ENCODE measurements at regions not wholly inside any gene's neighbourhood (a gene's known extent, or its start where the extent isn't known, plus 50 kb on each side); places are given as distances from the start of the nearest gene placed in this dataset.

DNA sequence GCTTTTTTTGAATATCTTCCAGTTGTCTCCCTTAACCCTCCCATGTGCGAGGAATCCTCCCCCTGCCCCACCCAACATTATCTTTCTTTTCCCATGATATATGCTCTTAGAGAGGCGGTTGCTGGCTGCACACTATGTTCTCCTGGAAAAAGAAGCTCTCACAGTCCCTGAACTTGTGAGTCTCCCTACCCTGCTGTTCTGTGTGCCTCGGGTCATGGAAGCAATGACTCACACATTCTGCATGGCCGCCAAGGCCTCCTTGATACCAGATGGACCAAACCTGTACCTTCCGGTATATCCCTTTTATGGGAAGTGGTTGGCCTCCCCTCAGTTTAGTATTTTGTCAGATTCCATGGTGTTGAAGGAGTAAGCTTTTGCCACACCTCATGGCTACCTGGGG is 705.4 kb downstream of the SLITRK6 start:
- TF ChIP-seq, protein P1, sequence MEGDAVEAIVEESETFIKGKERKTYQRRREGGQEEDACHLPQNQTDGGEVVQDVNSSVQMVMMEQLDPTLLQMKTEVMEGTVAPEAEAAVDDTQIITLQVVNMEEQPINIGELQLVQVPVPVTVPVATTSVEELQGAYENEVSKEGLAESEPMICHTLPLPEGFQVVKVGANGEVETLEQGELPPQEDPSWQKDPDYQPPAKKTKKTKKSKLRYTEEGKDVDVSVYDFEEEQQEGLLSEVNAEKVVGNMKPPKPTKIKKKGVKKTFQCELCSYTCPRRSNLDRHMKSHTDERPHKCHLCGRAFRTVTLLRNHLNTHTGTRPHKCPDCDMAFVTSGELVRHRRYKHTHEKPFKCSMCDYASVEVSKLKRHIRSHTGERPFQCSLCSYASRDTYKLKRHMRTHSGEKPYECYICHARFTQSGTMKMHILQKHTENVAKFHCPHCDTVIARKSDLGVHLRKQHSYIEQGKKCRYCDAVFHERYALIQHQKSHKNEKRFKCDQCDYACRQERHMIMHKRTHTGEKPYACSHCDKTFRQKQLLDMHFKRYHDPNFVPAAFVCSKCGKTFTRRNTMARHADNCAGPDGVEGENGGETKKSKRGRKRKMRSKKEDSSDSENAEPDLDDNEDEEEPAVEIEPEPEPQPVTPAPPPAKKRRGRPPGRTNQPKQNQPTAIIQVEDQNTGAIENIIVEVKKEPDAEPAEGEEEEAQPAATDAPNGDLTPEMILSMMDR (IDR thresholded peaks at IDR 0.05): no peak
- no peak for TF ChIP-seq POLR2A (IDR thresholded peaks at IDR 0.05)
- TF ChIP-seq POLR2AphosphoS5 (IDR thresholded peaks at IDR 0.05): no peak
- intact Hi-C loops (cut with DNase I; ENCODE audit: low total_unique reads): no loop called here
- no peaks in the 10 kb centered on the region for H3K4me1 ChIP-seq
- H3K27ac ChIP-seq: no peak overlapping the region
- no peaks in the 10 kb centered on the region for H3K36me3 ChIP-seq
- H3K4me3 ChIP-seq: no peak overlapping the region
- H3K9me3 ChIP-seq: no peaks in the 10 kb centered on the region
- DNase-seq (ENCODE audit: low spot score in 2 of 2): no peak
- H3K27me3 ChIP-seq: no peaks in the 10 kb centered on the region

DNA sequence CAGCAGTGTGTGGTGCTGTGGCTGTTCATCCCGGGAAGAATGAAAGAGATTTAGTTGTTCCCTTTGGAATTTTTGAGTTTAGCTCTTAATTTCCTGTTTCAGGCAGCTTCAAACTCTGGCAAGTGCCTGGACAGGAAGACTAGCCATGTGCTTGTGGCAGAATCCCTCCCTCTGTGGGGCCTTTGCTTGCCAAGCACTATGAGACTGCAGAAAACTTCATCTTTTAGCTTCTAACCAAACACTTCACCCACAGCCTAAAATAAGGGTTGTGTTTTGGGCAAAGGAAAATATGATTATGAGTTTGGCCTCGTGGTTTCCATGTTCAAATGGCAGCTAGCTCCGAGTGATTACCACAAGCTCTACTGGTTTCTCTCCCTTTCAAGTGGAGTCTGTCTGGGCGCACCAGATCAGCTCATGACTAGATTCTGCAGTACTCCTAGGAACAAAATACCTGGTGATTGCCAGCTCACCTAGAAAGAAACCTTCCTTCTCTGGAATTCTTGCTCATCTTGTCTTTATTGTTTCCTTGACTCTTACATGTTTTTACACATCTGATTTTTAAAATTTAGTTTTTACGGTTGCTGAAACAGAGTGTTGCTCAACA is 707.5 kb downstream of the SLITRK6 start:
- Histone ChIP-seq H3K27ac (no peak overlapping the region), H3K36me3 (no peaks in the 10 kb centered on the region), H3K9me3 (no peaks in the 10 kb centered on the region), H3K4me1 (no peaks in the 10 kb centered on the region), H3K4me3 (no peak overlapping the region), H3K27me3 (no peaks in the 10 kb centered on the region)
- intact Hi-C loops (cut with DNase I; ENCODE audit: low total_unique reads): no loop called here
- TF ChIP-seq, protein P1 (IDR thresholded peaks at IDR 0.05): no peak
- TF ChIP-seq POLR2AphosphoS5 (IDR thresholded peaks at IDR 0.05) (no peak), POLR2A (IDR thresholded peaks at IDR 0.05) (no peak)
- DNase-seq (ENCODE audit: low spot score in 2 of 2): no peak

DNA sequence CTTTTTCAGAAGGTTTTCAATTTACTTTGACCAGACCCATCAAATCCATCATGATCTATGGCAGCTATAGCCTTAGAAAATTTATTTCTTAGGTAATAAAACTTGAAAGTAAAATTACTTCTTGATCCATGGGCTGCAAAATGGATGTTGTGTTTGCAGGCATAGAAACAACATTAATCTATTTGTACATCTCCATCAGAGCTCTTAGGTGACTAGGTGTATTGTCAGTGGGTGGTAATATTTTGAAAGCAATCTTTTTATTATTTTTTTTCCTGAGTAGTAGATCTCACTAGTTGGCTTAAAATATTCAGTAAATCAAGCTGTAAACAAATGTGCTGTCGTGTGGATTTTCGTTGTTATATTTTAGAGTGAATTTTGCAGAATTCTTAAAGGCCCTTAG is 710.0 kb downstream of the SLITRK6 start:
- Histone ChIP-seq H3K36me3 (no peaks in the 10 kb centered on the region), H3K27ac (no peak overlapping the region), H3K9me3 (no peaks in the 10 kb centered on the region), H3K4me1 (no peaks in the 10 kb centered on the region), H3K4me3 (no peak overlapping the region), H3K27me3 (no peaks in the 10 kb centered on the region)
- TF ChIP-seq, protein P1 (IDR thresholded peaks at IDR 0.05): no peak
- no peak for TF ChIP-seq POLR2AphosphoS5 (IDR thresholded peaks at IDR 0.05)
- no peak for TF ChIP-seq POLR2A (IDR thresholded peaks at IDR 0.05)
- DNase-seq (ENCODE audit: low spot score in 2 of 2): no peak
- intact Hi-C loops (cut with DNase I; ENCODE audit: low total_unique reads): no loop called here

DNA sequence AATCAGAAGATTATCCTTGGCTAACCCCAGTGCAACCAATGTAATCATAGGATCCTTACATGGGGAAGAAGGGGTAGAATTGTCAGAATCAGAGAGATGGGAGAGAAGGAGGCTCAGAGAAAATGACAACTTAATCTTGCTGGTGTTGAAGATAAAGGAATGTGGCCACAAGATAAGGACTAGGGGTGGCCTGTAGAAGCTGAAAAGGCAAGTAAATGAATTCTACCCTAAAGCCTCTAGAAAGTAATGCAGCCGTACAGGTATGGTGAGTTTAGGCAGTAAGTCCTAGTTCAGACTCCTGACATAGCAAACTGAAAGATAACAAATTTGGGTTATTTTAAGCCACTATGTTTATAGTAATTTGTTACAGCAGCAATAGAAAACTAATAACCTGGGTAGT is 718.5 kb downstream of the SLITRK6 start:
- TF ChIP-seq POLR2AphosphoS5 (IDR thresholded peaks at IDR 0.05): no peak
- TF ChIP-seq, protein P1 (IDR thresholded peaks at IDR 0.05): no peak
- TF ChIP-seq POLR2A (IDR thresholded peaks at IDR 0.05): no peak
- Histone ChIP-seq H3K9me3 (no peaks in the 10 kb centered on the region), H3K4me3 (no peak overlapping the region), H3K36me3 (no peaks in the 10 kb centered on the region), H3K4me1 (no peaks in the 10 kb centered on the region), H3K27ac (no peak overlapping the region), H3K27me3 (no peaks in the 10 kb centered on the region)
- no peak for DNase-seq (ENCODE audit: low spot score in 2 of 2)
- intact Hi-C loops (cut with DNase I; ENCODE audit: low total_unique reads): no loop called here

DNA sequence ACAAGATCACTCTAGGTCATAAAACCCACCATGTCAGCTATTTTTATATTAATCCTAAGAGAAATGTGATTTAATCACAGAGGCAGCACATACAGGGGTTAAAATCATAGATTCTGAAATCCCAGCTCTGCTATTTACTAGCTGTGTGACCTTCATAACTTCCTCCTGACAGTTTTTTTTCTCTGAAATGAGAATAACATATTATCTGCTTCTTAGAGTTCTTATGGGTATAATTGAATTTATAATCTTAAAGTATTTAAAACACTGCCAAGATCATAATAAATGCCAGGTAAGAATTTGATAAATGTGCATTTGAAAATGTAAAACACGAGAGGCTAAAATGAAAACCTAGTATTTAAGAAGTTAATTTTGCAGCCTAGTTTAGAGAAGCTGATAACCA is 722.9 kb downstream of the SLITRK6 start:
- Histone ChIP-seq H3K4me1 (no peaks in the 10 kb centered on the region), H3K9me3 (no peaks in the 10 kb centered on the region), H3K4me3 (no peak overlapping the region), H3K36me3 (no peaks in the 10 kb centered on the region), H3K27ac (no peak overlapping the region), H3K27me3 (no peaks in the 10 kb centered on the region)
- TF ChIP-seq POLR2AphosphoS5 (IDR thresholded peaks at IDR 0.05): no peak
- no peak for TF ChIP-seq POLR2A (IDR thresholded peaks at IDR 0.05)
- TF ChIP-seq, protein P1 (IDR thresholded peaks at IDR 0.05): no peak
- intact Hi-C loops (cut with DNase I; ENCODE audit: low total_unique reads): no loop called here
- no peak for DNase-seq (ENCODE audit: low spot score in 2 of 2)

Measured in breast epithelium (tissue), 4 donors.